SW 1271 (cell line): ENCODE measurements at regions not wholly inside any gene's neighbourhood (a gene's known extent, or its start where the extent isn't known, plus 50 kb on each side); places are given as distances from the start of the nearest gene placed in this dataset.
"Not testable (repeated sequence)": the region's sequence is repeated elsewhere in the genome, so short reads cannot be mapped to it uniquely, and the experiment has no call there.

Experiments used
- DNase-seq, 2 experiments: peaks; one replicate each; lab custom pipeline; 2025; lab: John Stamatoyannopoulos, UW

GRCh38 chrX:95771198-95771597, 913.4 kb upstream of the DIAPH2 start:
- not testable (repeated sequence) for DNase-seq

GRCh38 chrX:95791876-95792275, 892.8 kb upstream of the DIAPH2 start:
- DNase-seq: no peak

- DNase-seq: no peak
Observed at GRCh38 chrX:95797344-95797743, 887.3 kb upstream of the DIAPH2 start.

- no peak for DNase-seq
Observed at GRCh38 chrX:95823796-95824195, 860.8 kb upstream of the DIAPH2 start.

- DNase-seq: no peak
Observed at GRCh38 chrX:95835223-95835622, 849.4 kb upstream of the DIAPH2 start.

- no peak for DNase-seq
Observed at GRCh38 chrX:95836517-95836916, 848.1 kb upstream of the DIAPH2 start.

- no peak for DNase-seq
Observed at GRCh38 chrX:95841863-95842262, 842.8 kb upstream of the DIAPH2 start.

- no peak for DNase-seq
Observed at GRCh38 chrX:95860127-95860526, 824.5 kb upstream of the DIAPH2 start.

- no peak for DNase-seq
Observed at GRCh38 chrX:95875661-95876060, 809.0 kb upstream of the DIAPH2 start.

- no peak for DNase-seq
Observed at GRCh38 chrX:95878874-95879273, 805.8 kb upstream of the DIAPH2 start.

- DNase-seq: no peak
Observed at GRCh38 chrX:95884186-95884585, 800.5 kb upstream of the DIAPH2 start.

GRCh38 chrX:95885074-95885473, 799.6 kb upstream of the DIAPH2 start:
- DNase-seq: no peak

- DNase-seq: no peak
Observed at GRCh38 chrX:95889279-95889678, 795.4 kb upstream of the DIAPH2 start.

- no peak for DNase-seq
Observed at GRCh38 chrX:95893636-95894035, 791.0 kb upstream of the DIAPH2 start.

GRCh38 chrX:95903490-95903889, 781.2 kb upstream of the DIAPH2 start:
- no peak for DNase-seq

GRCh38 chrX:95903975-95904374, 780.7 kb upstream of the DIAPH2 start:
- DNase-seq: no peak

- no peak for DNase-seq
Observed at GRCh38 chrX:95907081-95907480, 777.6 kb upstream of the DIAPH2 start.

GRCh38 chrX:95911062-95911461, 773.6 kb upstream of the DIAPH2 start:
- DNase-seq: no peak

GRCh38 chrX:95919605-95920004, 765.0 kb upstream of the DIAPH2 start:
- no peak for DNase-seq

- no peak for DNase-seq
Observed at GRCh38 chrX:95945528-95945927, 739.1 kb upstream of the DIAPH2 start.

GRCh38 chrX:95949588-95949987, 735.1 kb upstream of the DIAPH2 start:
- no peak for DNase-seq

GRCh38 chrX:95950679-95951078, 734.0 kb upstream of the DIAPH2 start:
- no peak for DNase-seq

- no peak for DNase-seq
Observed at GRCh38 chrX:95953564-95953963, 731.1 kb upstream of the DIAPH2 start.

- no peak for DNase-seq
Observed at GRCh38 chrX:95956745-95957144, 727.9 kb upstream of the DIAPH2 start.
